ENCODE measurements at regions not wholly inside any gene's neighbourhood (a gene's known extent, or its start where the extent isn't known, plus 50 kb on each side); places are given as distances from the start of the nearest gene placed in this dataset.

- Histone ChIP-seq H4K20me1 (ENCODE audit: insufficient read depth, low read length) (no peaks in the 10 kb centered on the region), H3K9me3 (ENCODE audit: control insufficient read depth, insufficient read depth, low read length) (no peaks in the 10 kb centered on the region), H3K27me3 (ENCODE audit: control insufficient read depth, insufficient read depth, low read length) (no peaks in the 10 kb centered on the region), H3K18ac (ENCODE audit: low read depth, low read length) (no peak overlapping the region), H3K4me3 (ENCODE audit: insufficient read depth, low read depth, low read length) (no peak overlapping the region), H2AK9ac (replicated peaks; ENCODE audit: low read depth, low read length, poor library complexity) (no peak overlapping the region), H3K4ac (ENCODE audit: low read depth, low read length) (no peak overlapping the region), H2AK5ac (ENCODE audit: low read depth, low read length) (no peak overlapping the region), H3K4me1 (ENCODE audit: control insufficient read depth, insufficient read depth, low read length) (peaks cover 2% of the 10 kb centered on the region; the same call in 1 of the 2 replicates), H2BK15ac (ENCODE audit: low read depth, low read length) (no peak overlapping the region), H3K14ac (replicated peaks; ENCODE audit: low read depth, low read length) (no peak overlapping the region), H2BK5ac (ENCODE audit: low read depth, low read length, poor library complexity, severe bottlenecking) (no peak overlapping the region), H3K9ac (ENCODE audit: low read depth, low read length) (no peak overlapping the region; the same call in 1 of the 2 replicates), H2BK120ac (ENCODE audit: low read depth, low read length) (no peak overlapping the region), H3K4me2 (ENCODE audit: low read depth, low read length) (peak overlapping the region; percentile 22; the same call in 1 of the 2 replicates), H4K91ac (ENCODE audit: insufficient read depth, low read depth, low read length) (no peak overlapping the region), H3K23ac (ENCODE audit: low read depth, low read length) (no peak overlapping the region), H2AFZ (replicated peaks; ENCODE audit: low read length, poor library complexity) (no peak overlapping the region), H2BK20ac (ENCODE audit: low read depth, low read length) (no peak overlapping the region), H4K8ac (ENCODE audit: low read depth in 2 of 2, low read length in 2 of 2) (no peak overlapping the region), H3K79me1 (ENCODE audit: low read depth in 1 of 2, low read length in 2 of 2) (no peaks in the 10 kb centered on the region), H3K27ac (ENCODE audit: insufficient read depth, low read length) (no peak overlapping the region), H4K5ac (ENCODE audit: low read depth, low read length) (no peak overlapping the region), H3K56ac (ENCODE audit: extremely low read depth, insufficient read depth, low read length) (no peak overlapping the region), H3K36me3 (ENCODE audit: control insufficient read depth, insufficient read depth, low read length) (no peaks in the 10 kb centered on the region), H3K9me1 (ENCODE audit: insufficient read depth, low read length) (no peaks in the 10 kb centered on the region)
- BruUV-seq (replicated peaks) = no TSS peak
- ChIA-PET POLR2A (ENCODE audit: unreplicated experiment) (no interaction called here), CTCF (no interaction called here)
- no peak for ATAC-seq (ENCODE audit: low read depth)
- in situ Hi-C loops (cut with MboI; ENCODE audit: low sequenced_read_pairs) (no loop called here), intact Hi-C loops (cut with micrococcal nuclease) (no loop called here), dilution Hi-C loops (cut with HindIII; ENCODE audit: low sequenced_read_pairs, unreplicated experiment) (no loop called here)
- TF ChIP-seq SMC3 (IDR thresholded peaks at IDR 0.05; ENCODE audit: low read depth, low read length) (no peak), CEBPB (IDR thresholded peaks at IDR 0.05; ENCODE audit: low read depth, low read length) (no peak), BHLHE40 (IDR thresholded peaks at IDR 0.05; ENCODE audit: low read depth, low read length) (no peak), MAZ (IDR thresholded peaks at IDR 0.05; ENCODE audit: borderline replicate concordance, low read depth, low read length) (no peak), NFE2L2 (IDR thresholded peaks at IDR 0.05; ENCODE audit: low read depth, low read length) (no peak), RFX5 (IDR thresholded peaks at IDR 0.05; ENCODE audit: low read depth, low read length) (no peak), ELK1 (IDR thresholded peaks at IDR 0.05; ENCODE audit: borderline replicate concordance, low read depth, low read length) (no peak), POLR2A (IDR thresholded peaks at IDR 0.05; ENCODE audit: low read depth, low read length) (no peak), MAFK (IDR thresholded peaks at IDR 0.05; ENCODE audit: low read depth, low read length) (no peak), USF2 (IDR thresholded peaks at IDR 0.05; ENCODE audit: low read depth, low read length) (no peak), RCOR1 (IDR thresholded peaks at IDR 0.05; ENCODE audit: insufficient replicate concordance, low read length) (no peak), RAD21 (IDR thresholded peaks at IDR 0.05; ENCODE audit: low read length) (no peak), FOS (IDR thresholded peaks at IDR 0.05; ENCODE audit: low read depth, low read length) (no peak), MXI1 (IDR thresholded peaks at IDR 0.05; ENCODE audit: borderline replicate concordance, low read depth, low read length) (no peak)
- no peak for DNase-seq
- WGBS, 2 experiments (ENCODE audit: extremely low coverage in 2 of 2, insufficient read length in 1 of 2) = no CpG with 5 or more reads among the region's 2 CpGs
Measured at GRCh38 chr6:23529902-23530301, 596.1 kb upstream of the NRSN1 start.
